ENCODE measurements at regions not wholly inside any gene's neighbourhood (a gene's known extent, or its start where the extent isn't known, plus 50 kb on each side); places are given as distances from the start of the nearest gene placed in this dataset.

GRCh38 chr2:118340103-118340502 is 251.8 kb downstream of the INSIG2 start:
- Histone ChIP-seq H3K56ac (ENCODE audit: low read length) (no peak overlapping the region), H2BK120ac (ENCODE audit: low read depth, low read length) (no peak overlapping the region), H4K8ac (ENCODE audit: low read depth, low read length) (no peak overlapping the region), H2BK15ac (replicated peaks; ENCODE audit: low read depth) (no peak overlapping the region), H3K79me2 (ENCODE audit: control insufficient read depth, insufficient read depth, low read length) (no peaks in the 10 kb centered on the region), H3K79me1 (ENCODE audit: low read length) (no peaks in the 10 kb centered on the region), H3K4me3 (ENCODE audit: low read length) (no peak overlapping the region), H3K4ac (ENCODE audit: low read depth, low read length) (no peak overlapping the region), H3K27me3 (ENCODE audit: insufficient read depth, low read length, poor library complexity) (no peaks in the 10 kb centered on the region), H3K9ac (ENCODE audit: low read length) (no peak overlapping the region), H2BK5ac (ENCODE audit: low read length) (no peak overlapping the region), H3K36me3 (ENCODE audit: control insufficient read depth, insufficient read depth, low read length) (no peaks in the 10 kb centered on the region), H3K27ac (ENCODE audit: low read depth, low read length) (no peak overlapping the region), H3K4me1 (ENCODE audit: control insufficient read depth, low read depth, low read length) (peaks cover 6% of the 10 kb centered on the region), H3K23ac (ENCODE audit: low read length) (no peak overlapping the region), H4K5ac (ENCODE audit: low read length) (no peak overlapping the region), H3K18ac (ENCODE audit: low read length) (no peak overlapping the region), H2AK5ac (ENCODE audit: low read length) (no peak overlapping the region), H3K4me2 (ENCODE audit: low read length) (no peak overlapping the region)
- no CpG with 5 or more reads among the region's 5 CpGs for WGBS (ENCODE audit: extremely low coverage, insufficient coverage, low lambda C conversion rate)
- peak; percentile 79 for DNase-seq

GRCh38 chr2:118339386-118339785 is 251.1 kb downstream of the INSIG2 start:
- no peak overlapping the region for H3K27ac ChIP-seq (ENCODE audit: low read depth, low read length)
- H3K36me3 ChIP-seq (ENCODE audit: control insufficient read depth, insufficient read depth, low read length), result no peaks in the 10 kb centered on the region
- H3K4me2 ChIP-seq (ENCODE audit: low read length), result no peak overlapping the region
- H3K79me2 ChIP-seq (ENCODE audit: control insufficient read depth, insufficient read depth, low read length), result no peaks in the 10 kb centered on the region
- no peak overlapping the region for H3K18ac ChIP-seq (ENCODE audit: low read length)
- no CpG with 5 or more reads among the region's 1 CpG for WGBS (ENCODE audit: extremely low coverage, insufficient coverage, low lambda C conversion rate)
- no peak overlapping the region for H3K23ac ChIP-seq (ENCODE audit: low read length)
- H4K5ac ChIP-seq (ENCODE audit: low read length), result no peak overlapping the region
- no peak overlapping the region for H3K56ac ChIP-seq (ENCODE audit: low read length)
- H3K79me1 ChIP-seq (ENCODE audit: low read length), result no peaks in the 10 kb centered on the region
- H2BK15ac ChIP-seq (replicated peaks; ENCODE audit: low read depth), result no peak overlapping the region
- H4K8ac ChIP-seq (ENCODE audit: low read depth, low read length), result no peak overlapping the region
- no peak overlapping the region for H3K9ac ChIP-seq (ENCODE audit: low read length)
- H3K27me3 ChIP-seq (ENCODE audit: insufficient read depth, low read length, poor library complexity), result no peaks in the 10 kb centered on the region
- H2AK5ac ChIP-seq (ENCODE audit: low read length), result no peak overlapping the region
- no peak overlapping the region for H2BK120ac ChIP-seq (ENCODE audit: low read depth, low read length)
- DNase-seq, result no peak
- H3K4me1 ChIP-seq (ENCODE audit: control insufficient read depth, low read depth, low read length), result peaks cover 6% of the 10 kb centered on the region
- no peak overlapping the region for H3K4ac ChIP-seq (ENCODE audit: low read depth, low read length)
- no peak overlapping the region for H2BK5ac ChIP-seq (ENCODE audit: low read length)
- H3K4me3 ChIP-seq (ENCODE audit: low read length), result no peak overlapping the region

- H2BK120ac ChIP-seq (ENCODE audit: low read depth, low read length), result no peak overlapping the region
- H3K18ac ChIP-seq (ENCODE audit: low read length), result no peak overlapping the region
- H3K79me1 ChIP-seq (ENCODE audit: low read length), result no peaks in the 10 kb centered on the region
- H2AK5ac ChIP-seq (ENCODE audit: low read length), result no peak overlapping the region
- H4K8ac ChIP-seq (ENCODE audit: low read depth, low read length), result no peak overlapping the region
- H3K4me3 ChIP-seq (ENCODE audit: low read length), result no peak overlapping the region
- H2BK15ac ChIP-seq (replicated peaks; ENCODE audit: low read depth), result no peak overlapping the region
- H4K5ac ChIP-seq (ENCODE audit: low read length), result no peak overlapping the region
- no peak overlapping the region for H3K4me2 ChIP-seq (ENCODE audit: low read length)
- H3K4me1 ChIP-seq (ENCODE audit: control insufficient read depth, low read depth, low read length), result no peaks in the 10 kb centered on the region
- DNase-seq, result no peak
- no peak overlapping the region for H3K23ac ChIP-seq (ENCODE audit: low read length)
- H3K27me3 ChIP-seq (ENCODE audit: insufficient read depth, low read length, poor library complexity), result no peaks in the 10 kb centered on the region
- no peaks in the 10 kb centered on the region for H3K79me2 ChIP-seq (ENCODE audit: control insufficient read depth, insufficient read depth, low read length)
- H3K4ac ChIP-seq (ENCODE audit: low read depth, low read length), result no peak overlapping the region
- H2BK5ac ChIP-seq (ENCODE audit: low read length), result no peak overlapping the region
- H3K9ac ChIP-seq (ENCODE audit: low read length), result no peak overlapping the region
- no peak overlapping the region for H3K27ac ChIP-seq (ENCODE audit: low read depth, low read length)
- H3K36me3 ChIP-seq (ENCODE audit: control insufficient read depth, insufficient read depth, low read length), result no peaks in the 10 kb centered on the region
- H3K56ac ChIP-seq (ENCODE audit: low read length), result no peak overlapping the region
Measured at GRCh38 chr2:118333664-118334063, 245.4 kb downstream of the INSIG2 start.

GRCh38 chr2:118325321-118325955 is 237.2 kb downstream of the INSIG2 start:
- H4K5ac ChIP-seq (ENCODE audit: low read length), result no peak overlapping the region
- H3K18ac ChIP-seq (ENCODE audit: low read length), result no peak overlapping the region
- no peaks in the 10 kb centered on the region for H3K79me2 ChIP-seq (ENCODE audit: control insufficient read depth, insufficient read depth, low read length)
- H3K23ac ChIP-seq (ENCODE audit: low read length), result no peak overlapping the region
- H3K36me3 ChIP-seq (ENCODE audit: control insufficient read depth, insufficient read depth, low read length), result no peaks in the 10 kb centered on the region
- H4K8ac ChIP-seq (ENCODE audit: low read depth, low read length), result no peak overlapping the region
- H2BK5ac ChIP-seq (ENCODE audit: low read length), result no peak overlapping the region
- WGBS (ENCODE audit: extremely low coverage, insufficient coverage, low lambda C conversion rate), result no CpG with 5 or more reads among the region's 6 CpGs
- H3K9ac ChIP-seq (ENCODE audit: low read length), result no peak overlapping the region
- no peaks in the 10 kb centered on the region for H3K79me1 ChIP-seq (ENCODE audit: low read length)
- no peak for DNase-seq
- no peak overlapping the region for H2AK5ac ChIP-seq (ENCODE audit: low read length)
- H3K56ac ChIP-seq (ENCODE audit: low read length), result no peak overlapping the region
- H3K27ac ChIP-seq (ENCODE audit: low read depth, low read length), result no peak overlapping the region
- peaks cover under 1% of the 10 kb centered on the region for H3K4me1 ChIP-seq (ENCODE audit: control insufficient read depth, low read depth, low read length)
- no peak overlapping the region for H3K4me2 ChIP-seq (ENCODE audit: low read length)
- H3K4me3 ChIP-seq (ENCODE audit: low read length), result no peak overlapping the region
- H3K4ac ChIP-seq (ENCODE audit: low read depth, low read length), result no peak overlapping the region
- no peaks in the 10 kb centered on the region for H3K27me3 ChIP-seq (ENCODE audit: insufficient read depth, low read length, poor library complexity)
- no peak overlapping the region for H2BK15ac ChIP-seq (replicated peaks; ENCODE audit: low read depth)
- no peak overlapping the region for H2BK120ac ChIP-seq (ENCODE audit: low read depth, low read length)

- no peak overlapping the region for H2BK120ac ChIP-seq (ENCODE audit: low read depth, low read length)
- no peak overlapping the region for H3K18ac ChIP-seq (ENCODE audit: low read length)
- no peaks in the 10 kb centered on the region for H3K79me2 ChIP-seq (ENCODE audit: control insufficient read depth, insufficient read depth, low read length)
- no peak overlapping the region for H3K56ac ChIP-seq (ENCODE audit: low read length)
- no peak overlapping the region for H2BK5ac ChIP-seq (ENCODE audit: low read length)
- no peak overlapping the region for H3K23ac ChIP-seq (ENCODE audit: low read length)
- no peak overlapping the region for H3K4me3 ChIP-seq (ENCODE audit: low read length)
- no peak overlapping the region for H3K27ac ChIP-seq (ENCODE audit: low read depth, low read length)
- H4K5ac ChIP-seq (ENCODE audit: low read length), result no peak overlapping the region
- H3K27me3 ChIP-seq (ENCODE audit: insufficient read depth, low read length, poor library complexity), result no peaks in the 10 kb centered on the region
- no peaks in the 10 kb centered on the region for H3K36me3 ChIP-seq (ENCODE audit: control insufficient read depth, insufficient read depth, low read length)
- DNase-seq, result no peak
- H3K4me2 ChIP-seq (ENCODE audit: low read length), result no peak overlapping the region
- no peak overlapping the region for H4K8ac ChIP-seq (ENCODE audit: low read depth, low read length)
- no peak overlapping the region for H2AK5ac ChIP-seq (ENCODE audit: low read length)
- no peak overlapping the region for H3K9ac ChIP-seq (ENCODE audit: low read length)
- no peak overlapping the region for H2BK15ac ChIP-seq (replicated peaks; ENCODE audit: low read depth)
- no peak overlapping the region for H3K4ac ChIP-seq (ENCODE audit: low read depth, low read length)
- H3K79me1 ChIP-seq (ENCODE audit: low read length), result no peaks in the 10 kb centered on the region
- H3K4me1 ChIP-seq (ENCODE audit: control insufficient read depth, low read depth, low read length), result peaks cover 10% of the 10 kb centered on the region
- whole genome bisulfite sequencing (ENCODE audit: extremely low coverage, insufficient coverage, low lambda C conversion rate), result no CpG with 5 or more reads among the region's 2 CpGs
Measured at GRCh38 chr2:118322406-118322805, 234.1 kb downstream of the INSIG2 start.

- Histone ChIP-seq H3K4me3 (ENCODE audit: low read length) (no peak overlapping the region), H4K8ac (ENCODE audit: low read depth, low read length) (no peak overlapping the region), H3K4me2 (ENCODE audit: low read length) (no peak overlapping the region), H3K36me3 (ENCODE audit: control insufficient read depth, insufficient read depth, low read length) (no peaks in the 10 kb centered on the region), H3K27ac (ENCODE audit: low read depth, low read length) (no peak overlapping the region), H3K23ac (ENCODE audit: low read length) (no peak overlapping the region), H2BK15ac (replicated peaks; ENCODE audit: low read depth) (no peak overlapping the region), H3K56ac (ENCODE audit: low read length) (no peak overlapping the region), H3K18ac (ENCODE audit: low read length) (peak overlapping the region; percentile 29), H2AK5ac (ENCODE audit: low read length) (no peak overlapping the region), H3K9ac (ENCODE audit: low read length) (no peak overlapping the region), H4K5ac (ENCODE audit: low read length) (no peak overlapping the region), H3K79me2 (ENCODE audit: control insufficient read depth, insufficient read depth, low read length) (no peaks in the 10 kb centered on the region), H3K27me3 (ENCODE audit: insufficient read depth, low read length, poor library complexity) (no peaks in the 10 kb centered on the region), H3K4me1 (ENCODE audit: control insufficient read depth, low read depth, low read length) (peaks cover 10% of the 10 kb centered on the region), H3K4ac (ENCODE audit: low read depth, low read length) (no peak overlapping the region), H2BK5ac (ENCODE audit: low read length) (no peak overlapping the region), H3K79me1 (ENCODE audit: low read length) (no peaks in the 10 kb centered on the region), H2BK120ac (ENCODE audit: low read depth, low read length) (no peak overlapping the region)
- DNase-seq, result peak; percentile 80
- WGBS (ENCODE audit: extremely low coverage, insufficient coverage, low lambda C conversion rate), result no CpG with 5 or more reads among the region's 5 CpGs
Measured at GRCh38 chr2:118321432-118322105, 233.3 kb downstream of the INSIG2 start.
